DND-41 (cell line): ENCODE measurements at regions not wholly inside any gene's neighbourhood (a gene's known extent, or its start where the extent isn't known, plus 50 kb on each side); places are given as distances from the start of the nearest gene placed in this dataset.

ENCODE experiments used
- ATAC-seq: fragments of 200-7000 bp; cut with Tn5 transposase; 3 replicates; pipeline ENCODE4 v1.9.1; 2021; ENCODE audit warnings: low read depth; ENCODE audit not compliant: insufficient read depth
- DNase-seq: peaks from one replicate; pipeline ENCODE4 v3.0.0-alpha.2; 2020
- H2AFZ ChIP-seq: 2 replicates; pipeline ENCODE4 v1.6.0; 2012; ENCODE audit warnings: low read depth, low read length
- H3K27ac ChIP-seq: 2 replicates; pipeline ENCODE4 v1.5.1; 2012; ENCODE audit warnings: low read length, inconsistent platforms
- H3K27me3 ChIP-seq: fragments of 200-600 bp; sonication (generic); 2 replicates; pipeline ENCODE4 v1.6.0; 2012; ENCODE audit warnings: low read length, mild to moderate bottlenecking, inconsistent platforms; ENCODE audit not compliant: insufficient read depth, poor library complexity
- H3K36me3 ChIP-seq: 2 replicates; pipeline ENCODE4 v1.5.1; 2012; ENCODE audit warnings: low read length, inconsistent platforms; ENCODE audit not compliant: insufficient read depth
- H3K4me1 ChIP-seq: 2 replicates; pipeline ENCODE4 v1.5.1; 2012; ENCODE audit warnings: mild to moderate bottlenecking, low read length; ENCODE audit not compliant: insufficient read depth
- H3K4me2 ChIP-seq: 2 replicates; pipeline ENCODE4 v1.6.0; 2012; ENCODE audit warnings: mild to moderate bottlenecking, moderate library complexity, low read length, inconsistent platforms; ENCODE audit not compliant: insufficient read depth
- H3K4me3 ChIP-seq, 2 experiments: fragments of 200-600 bp in 1 of 2; shearing (Covaris generic) in 1 of 2; 2 replicates each; pipeline ENCODE4 v1.5.1; 2012 to 2016; ENCODE audit warnings: inconsistent platforms in 2 of 2, low read length in 2 of 2, mild to moderate bottlenecking in 2 of 2, low read depth in 1 of 2, moderate library complexity in 1 of 2
- H3K79me2 ChIP-seq: 2 replicates; pipeline ENCODE4 v1.6.0; 2012; ENCODE audit warnings: low read length, inconsistent platforms; ENCODE audit not compliant: insufficient read depth
- H3K9ac ChIP-seq: 2 replicates; pipeline ENCODE4 v1.6.0; 2012; ENCODE audit warnings: low read depth, mild to moderate bottlenecking, inconsistent platforms, low read length, moderate library complexity
- H3K9me3 ChIP-seq: 2 replicates; pipeline ENCODE4 v1.5.1; 2012; ENCODE audit warnings: low read length, moderate library complexity, mild to moderate bottlenecking, inconsistent platforms; ENCODE audit not compliant: insufficient read depth, severe bottlenecking
- H4K20me1 ChIP-seq: 2 replicates; pipeline ENCODE4 v1.6.0; 2012; ENCODE audit warnings: low read length; ENCODE audit not compliant: insufficient read depth
- EZH2 ChIP-seq: IDR thresholded peaks from 3 replicates; pipeline ENCODE4 v1.6.1; 2012; ENCODE audit warnings: borderline replicate concordance, low read depth, mild to moderate bottlenecking, moderate library complexity, low read length, inconsistent platforms; ENCODE audit not compliant: severe bottlenecking
- TF ChIP-seq, protein P1 (sequence below): IDR thresholded peaks from 2 replicates; pipeline ENCODE4 v1.5.1; 2012; ENCODE audit warnings: borderline replicate concordance, low read length, moderate library complexity, mild to moderate bottlenecking; ENCODE audit not compliant: poor library complexity, severe bottlenecking; ENCODE audit errors: extremely low read depth

DNA sequence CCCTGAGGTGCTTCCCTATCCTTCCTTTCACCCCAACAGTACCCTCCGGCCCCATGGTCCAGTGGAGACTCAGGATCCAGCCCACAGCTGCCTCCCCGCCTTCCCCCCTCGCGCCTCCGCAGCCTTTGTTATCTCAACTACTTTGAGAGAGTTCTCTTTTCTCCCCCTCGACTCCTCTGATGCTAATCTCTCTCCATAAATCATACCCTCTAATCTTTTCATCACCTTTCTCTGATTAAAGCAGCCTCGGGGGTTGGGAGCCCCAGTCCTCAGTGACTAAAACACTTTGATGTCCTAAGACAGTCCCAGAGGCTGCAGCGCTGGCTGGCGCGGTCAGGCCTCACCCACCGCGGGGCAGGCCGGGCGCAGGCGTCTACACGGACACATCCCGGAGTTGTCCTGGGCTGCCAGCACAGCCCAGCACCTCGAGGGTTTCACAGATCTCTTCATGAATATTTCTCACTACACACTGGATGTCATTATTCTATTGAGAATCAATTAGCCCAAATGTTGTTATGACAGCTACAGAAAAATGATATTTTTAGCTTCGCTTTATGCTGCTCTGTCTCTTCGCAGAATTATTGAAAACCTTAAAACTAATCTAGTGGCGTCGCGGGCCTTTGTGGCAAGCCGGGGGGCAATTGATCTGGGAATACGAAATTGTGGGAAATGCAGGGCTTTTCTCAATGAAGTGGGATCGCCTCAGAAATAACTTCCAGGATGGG, 289.5 kb downstream of the RRAGC start:
- Histone ChIP-seq H3K79me2 (no peaks in the 10 kb centered on the region), H2AFZ (no peak overlapping the region), H3K27me3 (peaks cover 18% of the 10 kb centered on the region), H3K36me3 (no peaks in the 10 kb centered on the region), H3K4me2 (no peak overlapping the region), H3K4me3 (no peak overlapping the region), H3K9me3 (no peaks in the 10 kb centered on the region), H4K20me1 (peaks cover 17% of the 10 kb centered on the region), H3K4me1 (no peaks in the 10 kb centered on the region), H3K9ac (no peak overlapping the region), H3K27ac (no peak overlapping the region)
- ATAC-seq (no peak), DNase-seq (no peak)
- TF ChIP-seq, protein P1, sequence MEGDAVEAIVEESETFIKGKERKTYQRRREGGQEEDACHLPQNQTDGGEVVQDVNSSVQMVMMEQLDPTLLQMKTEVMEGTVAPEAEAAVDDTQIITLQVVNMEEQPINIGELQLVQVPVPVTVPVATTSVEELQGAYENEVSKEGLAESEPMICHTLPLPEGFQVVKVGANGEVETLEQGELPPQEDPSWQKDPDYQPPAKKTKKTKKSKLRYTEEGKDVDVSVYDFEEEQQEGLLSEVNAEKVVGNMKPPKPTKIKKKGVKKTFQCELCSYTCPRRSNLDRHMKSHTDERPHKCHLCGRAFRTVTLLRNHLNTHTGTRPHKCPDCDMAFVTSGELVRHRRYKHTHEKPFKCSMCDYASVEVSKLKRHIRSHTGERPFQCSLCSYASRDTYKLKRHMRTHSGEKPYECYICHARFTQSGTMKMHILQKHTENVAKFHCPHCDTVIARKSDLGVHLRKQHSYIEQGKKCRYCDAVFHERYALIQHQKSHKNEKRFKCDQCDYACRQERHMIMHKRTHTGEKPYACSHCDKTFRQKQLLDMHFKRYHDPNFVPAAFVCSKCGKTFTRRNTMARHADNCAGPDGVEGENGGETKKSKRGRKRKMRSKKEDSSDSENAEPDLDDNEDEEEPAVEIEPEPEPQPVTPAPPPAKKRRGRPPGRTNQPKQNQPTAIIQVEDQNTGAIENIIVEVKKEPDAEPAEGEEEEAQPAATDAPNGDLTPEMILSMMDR, result no peak
- no peak for TF ChIP-seq EZH2

DNA sequence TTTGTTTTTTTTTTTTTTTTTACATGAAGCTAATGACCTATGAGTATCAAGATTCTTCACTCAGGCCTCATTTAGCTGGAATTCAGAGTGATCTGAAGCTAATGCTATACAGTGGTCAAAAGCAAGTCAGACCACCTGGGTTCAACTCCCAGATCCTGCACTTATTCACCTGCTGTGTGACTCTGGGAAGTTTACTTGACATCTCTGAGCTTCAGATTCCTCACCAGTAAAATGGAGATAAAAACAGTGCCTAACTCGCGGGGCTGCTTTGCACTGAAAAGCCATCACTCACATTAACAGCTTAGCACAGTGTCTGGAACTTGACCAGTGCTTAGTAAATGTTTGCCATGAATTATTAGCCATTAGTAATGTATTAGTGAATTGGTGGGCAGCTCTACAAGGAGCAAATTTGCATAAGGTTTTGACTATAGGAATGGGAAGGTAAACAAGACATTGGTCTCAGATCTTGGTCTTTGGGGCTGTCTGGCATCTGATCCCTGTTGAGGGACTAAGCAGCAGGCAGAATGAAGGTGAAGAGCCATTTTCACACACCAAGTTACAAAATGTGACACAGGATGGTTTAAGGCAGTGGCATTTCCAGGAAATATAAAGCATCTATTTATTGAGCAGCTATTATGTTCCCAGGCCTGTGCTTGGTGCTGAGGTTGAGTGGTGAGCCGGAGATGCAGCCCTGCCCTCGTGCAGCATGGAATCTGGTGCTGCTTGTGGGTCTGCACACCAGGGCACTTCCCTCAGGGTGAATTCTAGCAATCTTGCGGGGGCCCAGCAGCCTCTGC, 291.3 kb downstream of the RRAGC start:
- no peak for ATAC-seq
- no peaks in the 10 kb centered on the region for H3K79me2 ChIP-seq
- H2AFZ ChIP-seq, result no peak overlapping the region
- H4K20me1 ChIP-seq, result peaks cover 35% of the 10 kb centered on the region
- peaks cover 22% of the 10 kb centered on the region for H3K27me3 ChIP-seq
- H3K4me1 ChIP-seq, result no peaks in the 10 kb centered on the region
- H3K4me2 ChIP-seq, result no peak overlapping the region
- no peaks in the 10 kb centered on the region for H3K9me3 ChIP-seq
- no peak overlapping the region for H3K4me3 ChIP-seq
- H3K9ac ChIP-seq, result no peak overlapping the region
- TF ChIP-seq, protein P1, result no peak
- TF ChIP-seq EZH2, result no peak
- no peak for DNase-seq
- H3K27ac ChIP-seq, result no peak overlapping the region
- no peaks in the 10 kb centered on the region for H3K36me3 ChIP-seq

DNA sequence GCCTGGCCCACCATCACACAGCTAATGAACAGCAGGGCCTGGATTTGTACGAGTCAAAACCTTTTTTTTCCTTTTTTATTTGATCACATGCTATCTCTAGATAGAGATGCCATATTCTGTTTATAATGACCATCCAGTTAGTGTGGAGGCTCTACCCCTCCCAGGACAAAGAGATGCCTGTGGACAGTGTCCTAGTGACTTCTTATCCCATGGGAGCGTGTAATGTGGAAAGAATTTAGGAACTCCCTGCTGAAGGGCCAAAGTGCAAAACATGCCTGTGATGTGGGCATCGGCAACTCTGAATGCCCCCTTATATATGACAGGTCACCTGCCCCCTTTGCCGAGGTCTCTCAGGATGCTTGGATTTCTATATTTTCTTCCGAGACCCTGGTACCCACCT, 292.2 kb downstream of the RRAGC start:
- DNase-seq, result no peak
- H3K4me3 ChIP-seq, result no peak overlapping the region
- H3K27ac ChIP-seq, result no peak overlapping the region
- no peak overlapping the region for H2AFZ ChIP-seq
- TF ChIP-seq, protein P1, result no peak
- no peak for TF ChIP-seq EZH2
- no peak overlapping the region for H3K9ac ChIP-seq
- peaks cover 22% of the 10 kb centered on the region for H3K27me3 ChIP-seq
- no peak overlapping the region for H3K4me2 ChIP-seq
- no peaks in the 10 kb centered on the region for H3K9me3 ChIP-seq
- no peak for ATAC-seq
- no peaks in the 10 kb centered on the region for H3K36me3 ChIP-seq
- H3K79me2 ChIP-seq, result no peaks in the 10 kb centered on the region
- no peaks in the 10 kb centered on the region for H3K4me1 ChIP-seq
- H4K20me1 ChIP-seq, result peaks cover 35% of the 10 kb centered on the region
